GM18868 (cell line): ENCODE measurements at regions not wholly inside any gene's neighbourhood (a gene's known extent, or its start where the extent isn't known, plus 50 kb on each side); places are given as distances from the start of the nearest gene placed in this dataset.

Experiments
- ATAC-seq: cut with Tn5 transposase; IDR thresholded peaks from one replicate; pipeline ENCODE4 v1.9.1; 2021; ENCODE audit warnings: mild to moderate bottlenecking, moderate library complexity; ENCODE audit not compliant: unreplicated experiment

GRCh38 chr2:16323126-16323520 lies 342.5 kb downstream of the CYRIA start:
- no peak for ATAC-seq

- ATAC-seq = no peak
These were observed 343.1 kb downstream of the CYRIA start for GRCh38 chr2:16322308-16323125.

GRCh38 chr2:16321872-16322271 lies 343.8 kb downstream of the CYRIA start:
- no peak for ATAC-seq

- ATAC-seq = no peak
These were observed 344.4 kb downstream of the CYRIA start for GRCh38 chr2:16321256-16321655.

- ATAC-seq = no peak
These were observed 344.9 kb downstream of the CYRIA start for GRCh38 chr2:16320716-16321115.

GRCh38 chr2:16319551-16320121 lies 346.0 kb downstream of the CYRIA start:
- ATAC-seq = no peak

GRCh38 chr2:16318474-16319195 lies 347.0 kb downstream of the CYRIA start:
- ATAC-seq = no peak

- ATAC-seq = no peak
These were observed 347.6 kb downstream of the CYRIA start for GRCh38 chr2:16318051-16318450.

- ATAC-seq = no peak
These were observed 348.3 kb downstream of the CYRIA start for GRCh38 chr2:16317211-16317830.

- no peak for ATAC-seq
These were observed 349.0 kb downstream of the CYRIA start for GRCh38 chr2:16316456-16317210.

GRCh38 chr2:16315908-16316307 lies 349.7 kb downstream of the CYRIA start:
- ATAC-seq = no peak

GRCh38 chr2:16315458-16315835 lies 350.2 kb downstream of the CYRIA start:
- ATAC-seq = no peak

GRCh38 chr2:16314691-16315457 lies 350.8 kb downstream of the CYRIA start:
- no peak for ATAC-seq

GRCh38 chr2:16314001-16314400 lies 351.6 kb downstream of the CYRIA start:
- ATAC-seq = no peak

- ATAC-seq = no peak
These were observed 352.2 kb downstream of the CYRIA start for GRCh38 chr2:16313235-16313975.

- ATAC-seq = no peak
These were observed 352.9 kb downstream of the CYRIA start for GRCh38 chr2:16312771-16313170.

GRCh38 chr2:16311521-16312440 lies 353.9 kb downstream of the CYRIA start:
- no peak for ATAC-seq

- ATAC-seq = no peak
These were observed 356.8 kb downstream of the CYRIA start for GRCh38 chr2:16308816-16309215.
